RCC 7860 (cell line): ENCODE measurements at regions not wholly inside any gene's neighbourhood (a gene's known extent, or its start where the extent isn't known, plus 50 kb on each side); places are given as distances from the start of the nearest gene placed in this dataset.
A peak's percentile ranks its signal among the peaks of the same experiment; 100 is the strongest.
"Not testable (repeated sequence)": the region's sequence is repeated elsewhere in the genome, so short reads cannot be mapped to it uniquely, and the experiment has no call there.

Experiments
- DNase-seq: peaks from one replicate; pipeline ENCODE4 v3.0.0-alpha.2; 2015; ENCODE audit warnings: low spot score
- FAIRE-seq: peaks from 2 replicates; lab custom pipeline; 2012; peaks lifted over from hg19 to GRCh38; lab: Jason Lieb, UNC

DNA sequence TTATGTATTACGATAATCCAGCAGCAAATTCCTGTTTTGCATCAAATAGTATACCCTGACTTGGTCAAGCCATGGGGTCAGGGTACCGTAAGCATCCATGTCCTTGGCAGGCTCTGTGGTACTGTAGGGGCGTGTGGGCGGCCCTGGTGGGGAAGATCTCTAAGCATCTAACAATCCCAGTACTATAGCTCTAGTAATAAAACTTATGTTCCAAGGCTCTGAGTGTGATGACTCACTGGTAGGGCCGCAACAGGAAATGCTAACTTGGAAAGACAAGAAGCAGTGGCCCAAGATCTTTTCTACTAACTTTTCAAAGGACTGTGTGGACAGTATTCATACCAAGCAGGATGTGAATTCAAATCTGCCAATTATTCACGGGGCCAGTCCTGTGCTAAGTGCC lies 63.8 kb downstream of the CLEC18A start:
- not testable (repeated sequence) for FAIRE-seq, DNase-seq

DNA sequence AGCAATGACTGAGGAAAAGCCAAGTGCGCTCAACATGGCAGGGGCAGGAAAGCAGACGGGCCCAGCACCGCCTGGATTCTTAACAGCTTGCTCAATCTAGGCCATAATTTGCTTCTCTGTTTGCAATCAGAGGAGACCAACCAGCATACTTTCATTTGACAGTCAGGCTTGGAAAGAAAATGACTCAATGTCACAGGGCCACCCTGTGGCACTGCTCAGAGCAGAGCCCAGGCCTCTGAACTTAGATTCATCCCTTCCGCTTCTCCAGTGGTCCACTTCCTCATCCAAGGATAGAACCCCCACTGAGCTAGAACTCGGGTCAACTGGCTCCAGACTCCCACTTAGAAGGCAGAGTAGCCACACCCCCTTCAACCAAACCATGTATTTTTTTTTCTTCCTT lies 65.6 kb downstream of the CLEC18A start:
- not testable (repeated sequence) for DNase-seq, FAIRE-seq

DNA sequence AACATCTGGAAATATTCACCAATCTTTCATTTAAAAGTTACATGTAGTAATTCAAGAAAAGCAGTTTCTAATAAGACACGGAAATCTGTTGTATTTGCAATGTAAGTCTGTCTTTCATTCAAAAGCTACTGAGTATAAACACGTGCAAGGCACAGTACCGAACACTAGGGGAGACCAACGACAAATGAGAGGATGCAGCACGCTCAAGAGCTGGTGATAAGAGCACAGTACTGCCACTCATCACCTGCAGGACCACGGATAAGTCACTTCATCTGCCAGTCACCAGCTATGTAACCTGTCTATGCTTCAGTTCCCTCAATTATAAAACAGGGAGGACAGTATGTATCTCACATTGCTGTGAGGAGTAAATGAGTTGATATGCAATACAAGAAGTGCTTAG lies 67.1 kb downstream of the CLEC18A start:
- FAIRE-seq (no peak), DNase-seq (peak; percentile 20)

DNA sequence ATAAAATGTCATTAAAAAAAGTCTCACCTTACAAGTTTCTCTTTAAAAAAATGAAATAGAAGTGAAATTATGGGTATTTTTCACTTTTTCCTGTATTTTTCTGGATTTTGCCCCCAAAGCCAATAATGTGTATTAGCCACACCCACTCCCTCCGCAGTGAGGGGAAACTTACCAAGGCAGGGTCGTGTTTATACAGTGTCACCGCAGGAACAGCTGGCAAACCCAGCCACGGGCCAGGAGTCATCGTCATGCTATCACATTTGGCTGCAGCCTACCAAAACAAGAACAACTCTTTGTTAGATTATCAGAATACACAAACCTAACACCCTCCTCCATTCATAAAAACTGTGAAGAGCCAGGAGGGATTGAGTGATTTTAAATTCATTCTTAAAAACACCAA lies 72.1 kb downstream of the CLEC18A start:
- not testable (repeated sequence) for FAIRE-seq, DNase-seq

DNA sequence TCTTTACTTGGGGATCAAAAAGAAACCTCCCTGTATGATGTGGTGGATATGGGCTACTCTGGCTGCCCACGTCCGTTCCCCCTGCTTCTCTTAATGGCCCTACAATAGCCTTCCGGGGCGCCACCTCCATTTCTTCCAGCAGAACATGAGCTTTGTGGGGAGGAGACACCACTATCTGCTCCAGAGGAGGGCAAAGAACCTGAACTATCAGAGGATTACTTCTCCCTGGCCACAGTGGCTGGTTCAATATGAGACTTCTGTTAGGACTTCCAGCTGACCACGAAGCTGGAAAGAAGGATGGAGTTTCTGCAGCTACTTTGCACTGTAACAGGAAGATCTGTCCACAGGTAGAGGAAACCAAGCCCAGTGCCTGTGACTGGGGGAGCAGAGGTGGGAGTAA lies 72.8 kb downstream of the CLEC18A start:
- not testable (repeated sequence) for DNase-seq, FAIRE-seq

- FAIRE-seq = not testable (repeated sequence)
These were observed 75.2 kb downstream of the CLEC18A start for GRCh38 chr16:70026165-70026854.

GRCh38 chr16:70032906-70033305 lies 81.2 kb upstream of the PDPR start:
- not testable (repeated sequence) for FAIRE-seq, DNase-seq

More at GRCh38 chr16:70026165-70026854, 75.2 kb downstream of the CLEC18A start:
- not testable (repeated sequence) for DNase-seq

GRCh38 chr16:70037913-70038312 lies 76.2 kb upstream of the PDPR start:
- not testable (repeated sequence) for DNase-seq, FAIRE-seq

- FAIRE-seq, DNase-seq: not testable (repeated sequence)
These were observed 73.6 kb upstream of the PDPR start for GRCh38 chr16:70040554-70040953.

DNA sequence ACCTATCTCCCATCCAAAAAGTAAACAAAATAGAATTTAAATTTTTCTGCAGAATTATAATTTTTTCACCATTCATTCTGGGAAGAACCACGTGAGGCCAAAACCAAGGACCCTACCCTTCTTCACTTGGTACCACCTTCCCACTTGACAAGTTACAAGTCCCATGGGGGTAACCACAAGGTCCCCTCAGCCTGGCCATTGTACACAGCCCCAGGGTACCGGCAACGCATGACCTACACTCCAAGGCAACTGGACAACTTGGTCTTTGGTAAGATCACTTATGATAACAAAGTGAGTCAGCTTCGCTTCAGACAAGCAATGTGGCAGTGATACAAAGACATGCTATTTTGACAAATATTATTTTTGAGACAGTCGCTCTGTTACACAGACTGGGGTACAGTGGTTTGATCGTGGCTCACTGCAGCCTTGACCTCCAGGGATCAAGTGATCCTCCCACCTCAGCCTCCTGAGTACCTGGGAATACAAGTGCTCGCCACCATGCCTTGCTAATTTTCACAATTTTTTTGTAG lies 70.5 kb upstream of the PDPR start:
- DNase-seq, FAIRE-seq: not testable (repeated sequence)

DNA sequence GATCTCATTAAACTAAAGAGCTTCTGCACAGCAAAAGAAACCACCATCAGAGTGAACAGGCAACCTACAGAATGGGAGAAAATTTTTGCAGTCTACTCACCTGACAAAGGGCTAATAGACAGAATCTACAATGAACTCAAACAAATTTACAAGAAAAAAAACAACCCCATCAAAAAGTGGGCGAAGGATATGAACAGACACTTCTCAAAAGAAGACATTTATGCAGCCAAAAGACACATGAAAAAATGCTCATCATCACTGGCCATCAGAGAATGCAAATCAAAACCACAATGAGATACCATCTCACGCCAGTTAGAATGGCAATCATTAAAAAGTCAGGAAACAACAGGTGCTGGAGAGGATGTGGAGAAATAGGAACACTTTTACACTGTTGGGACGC lies 67.6 kb upstream of the PDPR start:
- DNase-seq, FAIRE-seq: not testable (repeated sequence)

- FAIRE-seq, DNase-seq: not testable (repeated sequence)
These were observed 66.0 kb upstream of the PDPR start for GRCh38 chr16:70048083-70048482.

DNA sequence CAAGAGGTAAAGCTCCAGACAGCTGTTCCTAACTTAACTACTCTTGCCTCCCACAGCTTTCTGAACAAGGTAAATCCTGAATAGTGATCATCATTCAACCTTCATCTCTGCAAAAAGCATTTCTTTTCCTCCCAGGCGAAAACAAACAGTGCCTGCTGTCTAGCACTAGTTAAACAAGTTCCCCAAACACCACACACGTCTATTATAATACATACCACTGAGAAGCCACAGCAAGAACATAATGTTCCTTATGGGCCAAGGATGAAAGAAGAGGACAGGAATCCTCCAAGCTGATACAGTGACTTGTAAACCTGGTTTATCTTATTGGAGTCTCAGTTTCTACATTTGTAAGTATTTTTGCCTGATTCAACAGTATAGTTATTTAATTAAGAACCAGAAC lies 56.1 kb upstream of the PDPR start:
- not testable (repeated sequence) for FAIRE-seq, DNase-seq

GRCh38 chr16:70059429-70059828 lies 54.7 kb upstream of the PDPR start:
- FAIRE-seq, DNase-seq: not testable (repeated sequence)

GRCh38 chr16:70060521-70061027 lies 53.6 kb upstream of the PDPR start:
- not testable (repeated sequence) for FAIRE-seq

DNA sequence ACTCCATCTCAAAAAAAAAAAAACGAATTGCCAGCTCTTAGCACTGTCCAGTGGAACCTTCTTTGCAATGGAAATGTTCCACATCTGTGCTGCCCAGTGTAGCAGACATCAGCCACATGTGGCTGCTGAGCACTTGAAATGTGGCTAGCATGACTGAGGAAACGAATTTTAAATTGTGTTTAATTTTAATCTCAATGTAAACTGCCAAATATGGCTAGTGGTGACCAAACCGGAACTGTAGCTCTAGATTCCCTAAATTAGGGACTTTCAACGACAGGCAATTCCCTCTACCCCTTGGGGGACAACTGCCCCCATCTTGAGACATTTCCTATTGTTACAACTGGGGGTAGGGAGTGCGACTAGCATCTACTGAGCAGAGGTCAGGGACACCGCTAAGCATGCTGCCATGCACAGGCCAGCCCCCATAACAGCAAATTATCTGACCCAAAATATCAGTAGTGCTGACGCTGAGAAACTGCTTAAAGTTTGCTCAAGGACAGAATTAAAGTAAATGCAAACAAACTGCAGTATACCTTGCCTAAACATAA lies 52.4 kb upstream of the PDPR start:
- FAIRE-seq, DNase-seq: not testable (repeated sequence)

More at GRCh38 chr16:70060521-70061027, 53.6 kb upstream of the PDPR start:
- DNase-seq = not testable (repeated sequence)

DNA sequence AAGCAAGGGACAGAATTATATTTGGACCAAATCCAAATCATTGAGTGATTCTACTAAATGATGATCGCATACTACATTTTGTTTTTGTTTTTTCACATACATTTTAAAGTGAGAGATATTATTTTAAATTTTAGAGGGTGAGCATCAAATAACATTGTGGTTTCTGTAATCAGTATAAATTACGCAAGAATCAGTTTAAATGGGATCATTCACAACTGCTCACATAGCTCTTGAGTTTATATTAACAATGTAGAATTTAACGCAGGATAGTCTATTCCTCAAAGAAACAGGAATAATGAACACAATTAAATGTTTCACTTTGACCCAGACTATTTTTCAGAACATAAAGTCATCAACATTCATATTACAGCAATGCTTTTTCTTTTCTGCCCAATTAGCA lies 51.2 kb upstream of the PDPR start:
- FAIRE-seq, DNase-seq: not testable (repeated sequence)
